Activated T-helper 1 cell treated with anti-CD3 and anti-CD28 coated beads, Interleukin-12 subunit alpha, Interleukin-12 subunit beta, Interleukin-2, Interleukin-4 antibody, amounts not matched to agents 30 ng/mL and 10 ng/mL and 1 ng/mL, durations not matched to agents 14 hours and 24 hours and 36 hours (primary cell): ENCODE measurements at regions not wholly inside any gene's neighbourhood (a gene's known extent, or its start where the extent isn't known, plus 50 kb on each side); places are given as distances from the start of the nearest gene placed in this dataset.

Experiments used
- DNase-seq: peaks from one replicate; pipeline ENCODE4 v3.0.0; 2021; ENCODE audit warnings: low spot score
- H3K27ac Mint-ChIP-seq: one replicate; pipeline ENCODE4 v1.8.0; 2021; ENCODE audit warnings: mild to moderate bottlenecking, mixed read lengths
- H3K27me3 Mint-ChIP-seq: one replicate; pipeline ENCODE4 v1.8.0; 2022; ENCODE audit warnings: mild to moderate bottlenecking, moderate library complexity, mixed read lengths; ENCODE audit not compliant: insufficient read depth
- H3K36me3 Mint-ChIP-seq: one replicate; pipeline ENCODE4 v1.8.0; 2021; ENCODE audit warnings: low read depth, mixed read lengths
- H3K4me1 Mint-ChIP-seq: one replicate; pipeline ENCODE4 v1.8.0; 2021; ENCODE audit warnings: low read depth, mixed read lengths
- H3K4me3 Mint-ChIP-seq: one replicate; pipeline ENCODE4 v1.8.0; 2021; ENCODE audit warnings: mild to moderate bottlenecking, moderate library complexity, mixed read lengths
- H3K9me3 Mint-ChIP-seq: one replicate; pipeline ENCODE4 v1.8.0; 2021; ENCODE audit warnings: mixed read lengths
- intact Hi-C: fragments of 100-400 bp; cut with micrococcal nuclease; formaldehyde crosslinking; loops from one replicate; pipeline ENCODE4 v1.15.1; 2024

GRCh38 chr2:167524786-167525185 lies 636.5 kb downstream of the XIRP2 start:
- DNase-seq = no peak
- intact Hi-C loops = no loop called here
- Mint-ChIP-seq H3K4me1 (no peaks in the 10 kb centered on the region), H3K9me3 (no peaks in the 10 kb centered on the region), H3K27ac (no peak overlapping the region), H3K36me3 (no peaks in the 10 kb centered on the region), H3K27me3 (no peaks in the 10 kb centered on the region), H3K4me3 (no peak overlapping the region)

- Mint-ChIP-seq H3K27ac (no peak overlapping the region), H3K4me1 (no peaks in the 10 kb centered on the region), H3K36me3 (no peaks in the 10 kb centered on the region), H3K4me3 (no peak overlapping the region), H3K27me3 (no peaks in the 10 kb centered on the region), H3K9me3 (no peaks in the 10 kb centered on the region)
- no peak for DNase-seq
- intact Hi-C loops = no loop called here
These were observed 621.9 kb downstream of the XIRP2 start for GRCh38 chr2:167510071-167510759.

- Mint-ChIP-seq H3K4me3 (no peak overlapping the region), H3K36me3 (no peaks in the 10 kb centered on the region)
These were observed 621.3 kb downstream of the XIRP2 start for GRCh38 chr2:167509586-167509985.

GRCh38 chr2:167508709-167509108 lies 620.4 kb downstream of the XIRP2 start:
- Mint-ChIP-seq H3K27ac (no peak overlapping the region), H3K9me3 (no peaks in the 10 kb centered on the region), H3K4me3 (no peak overlapping the region), H3K27me3 (no peaks in the 10 kb centered on the region), H3K4me1 (no peaks in the 10 kb centered on the region), H3K36me3 (no peaks in the 10 kb centered on the region)
- no peak for DNase-seq
- intact Hi-C loops = no loop called here

More at GRCh38 chr2:167509586-167509985, 621.3 kb downstream of the XIRP2 start:
- DNase-seq = no peak
- Mint-ChIP-seq H3K9me3 (no peaks in the 10 kb centered on the region), H3K4me1 (no peaks in the 10 kb centered on the region), H3K27me3 (no peaks in the 10 kb centered on the region), H3K27ac (no peak overlapping the region)
- intact Hi-C loops = no loop called here

- H3K4me3 Mint-ChIP-seq = no peak overlapping the region
- DNase-seq = no peak
- no peak overlapping the region for H3K27ac Mint-ChIP-seq
- H3K27me3 Mint-ChIP-seq = no peaks in the 10 kb centered on the region
- intact Hi-C loops = no loop called here
- no peaks in the 10 kb centered on the region for H3K4me1 Mint-ChIP-seq
- H3K9me3 Mint-ChIP-seq = no peaks in the 10 kb centered on the region
- no peaks in the 10 kb centered on the region for H3K36me3 Mint-ChIP-seq
These were observed 618.1 kb downstream of the XIRP2 start for GRCh38 chr2:167506395-167506794.

- H3K4me1 Mint-ChIP-seq = no peaks in the 10 kb centered on the region
- no peak for DNase-seq
- H3K9me3 Mint-ChIP-seq = no peaks in the 10 kb centered on the region
- no peaks in the 10 kb centered on the region for H3K27me3 Mint-ChIP-seq
- no peak overlapping the region for H3K27ac Mint-ChIP-seq
- intact Hi-C loops = no loop called here
- no peak overlapping the region for H3K4me3 Mint-ChIP-seq
- no peaks in the 10 kb centered on the region for H3K36me3 Mint-ChIP-seq
These were observed 616.4 kb downstream of the XIRP2 start for GRCh38 chr2:167504695-167505094.

- DNase-seq = no peak
- Mint-ChIP-seq H3K36me3 (no peaks in the 10 kb centered on the region), H3K4me3 (no peak overlapping the region), H3K27ac (no peak overlapping the region), H3K9me3 (no peaks in the 10 kb centered on the region), H3K4me1 (no peaks in the 10 kb centered on the region), H3K27me3 (no peaks in the 10 kb centered on the region)
- intact Hi-C loops = no loop called here
These were observed 615.8 kb downstream of the XIRP2 start for GRCh38 chr2:167504061-167504460.

GRCh38 chr2:167501618-167502017 lies 613.3 kb downstream of the XIRP2 start:
- intact Hi-C loops = no loop called here

GRCh38 chr2:167493862-167494261 lies 605.6 kb downstream of the XIRP2 start:
- Mint-ChIP-seq H3K4me1 (no peaks in the 10 kb centered on the region), H3K9me3 (no peaks in the 10 kb centered on the region), H3K36me3 (no peaks in the 10 kb centered on the region), H3K27ac (no peak overlapping the region), H3K4me3 (no peak overlapping the region), H3K27me3 (no peaks in the 10 kb centered on the region)
- no peak for DNase-seq
- intact Hi-C loops = no loop called here

More at GRCh38 chr2:167501618-167502017, 613.3 kb downstream of the XIRP2 start:
- no peak overlapping the region for H3K4me3 Mint-ChIP-seq
- H3K9me3 Mint-ChIP-seq = no peaks in the 10 kb centered on the region
- no peak overlapping the region for H3K27ac Mint-ChIP-seq
- H3K27me3 Mint-ChIP-seq = no peaks in the 10 kb centered on the region
- no peaks in the 10 kb centered on the region for H3K36me3 Mint-ChIP-seq
- H3K4me1 Mint-ChIP-seq = no peaks in the 10 kb centered on the region
- DNase-seq = no peak

- Mint-ChIP-seq H3K9me3 (no peaks in the 10 kb centered on the region), H3K4me1 (no peaks in the 10 kb centered on the region), H3K27ac (no peak overlapping the region), H3K4me3 (no peak overlapping the region), H3K36me3 (no peaks in the 10 kb centered on the region), H3K27me3 (no peaks in the 10 kb centered on the region)
- intact Hi-C loops = no loop called here
- no peak for DNase-seq
These were observed 604.2 kb downstream of the XIRP2 start for GRCh38 chr2:167492486-167492885.

GRCh38 chr2:167491788-167492187 lies 603.5 kb downstream of the XIRP2 start:
- H3K36me3 Mint-ChIP-seq = no peaks in the 10 kb centered on the region
- no peak for DNase-seq
- no peaks in the 10 kb centered on the region for H3K4me1 Mint-ChIP-seq
- H3K27me3 Mint-ChIP-seq = no peaks in the 10 kb centered on the region
- H3K4me3 Mint-ChIP-seq = no peak overlapping the region
- intact Hi-C loops = no loop called here
- H3K9me3 Mint-ChIP-seq = no peaks in the 10 kb centered on the region
- H3K27ac Mint-ChIP-seq = no peak overlapping the region

GRCh38 chr2:167490455-167490854 lies 602.2 kb downstream of the XIRP2 start:
- no peaks in the 10 kb centered on the region for H3K27me3 Mint-ChIP-seq
- H3K36me3 Mint-ChIP-seq = no peaks in the 10 kb centered on the region
- H3K4me3 Mint-ChIP-seq = no peak overlapping the region
- no peaks in the 10 kb centered on the region for H3K9me3 Mint-ChIP-seq
- DNase-seq = no peak
- no peaks in the 10 kb centered on the region for H3K4me1 Mint-ChIP-seq
- intact Hi-C loops = no loop called here
- H3K27ac Mint-ChIP-seq = no peak overlapping the region

GRCh38 chr2:167489325-167489724 lies 601.0 kb downstream of the XIRP2 start:
- Mint-ChIP-seq H3K4me1 (no peaks in the 10 kb centered on the region), H3K9me3 (no peaks in the 10 kb centered on the region), H3K4me3 (no peak overlapping the region), H3K36me3 (no peaks in the 10 kb centered on the region), H3K27ac (no peak overlapping the region), H3K27me3 (no peaks in the 10 kb centered on the region)
- DNase-seq = no peak
- intact Hi-C loops = no loop called here

- Mint-ChIP-seq H3K27me3 (no peaks in the 10 kb centered on the region), H3K4me3 (no peak overlapping the region), H3K36me3 (no peaks in the 10 kb centered on the region), H3K9me3 (no peaks in the 10 kb centered on the region), H3K4me1 (no peaks in the 10 kb centered on the region), H3K27ac (no peak overlapping the region)
- intact Hi-C loops = no loop called here
- no peak for DNase-seq
These were observed 599.4 kb downstream of the XIRP2 start for GRCh38 chr2:167487728-167488127.
